ENCODE measurements at regions not wholly inside any gene's neighbourhood (a gene's known extent, or its start where the extent isn't known, plus 50 kb on each side); places are given as distances from the start of the nearest gene placed in this dataset.

DNA sequence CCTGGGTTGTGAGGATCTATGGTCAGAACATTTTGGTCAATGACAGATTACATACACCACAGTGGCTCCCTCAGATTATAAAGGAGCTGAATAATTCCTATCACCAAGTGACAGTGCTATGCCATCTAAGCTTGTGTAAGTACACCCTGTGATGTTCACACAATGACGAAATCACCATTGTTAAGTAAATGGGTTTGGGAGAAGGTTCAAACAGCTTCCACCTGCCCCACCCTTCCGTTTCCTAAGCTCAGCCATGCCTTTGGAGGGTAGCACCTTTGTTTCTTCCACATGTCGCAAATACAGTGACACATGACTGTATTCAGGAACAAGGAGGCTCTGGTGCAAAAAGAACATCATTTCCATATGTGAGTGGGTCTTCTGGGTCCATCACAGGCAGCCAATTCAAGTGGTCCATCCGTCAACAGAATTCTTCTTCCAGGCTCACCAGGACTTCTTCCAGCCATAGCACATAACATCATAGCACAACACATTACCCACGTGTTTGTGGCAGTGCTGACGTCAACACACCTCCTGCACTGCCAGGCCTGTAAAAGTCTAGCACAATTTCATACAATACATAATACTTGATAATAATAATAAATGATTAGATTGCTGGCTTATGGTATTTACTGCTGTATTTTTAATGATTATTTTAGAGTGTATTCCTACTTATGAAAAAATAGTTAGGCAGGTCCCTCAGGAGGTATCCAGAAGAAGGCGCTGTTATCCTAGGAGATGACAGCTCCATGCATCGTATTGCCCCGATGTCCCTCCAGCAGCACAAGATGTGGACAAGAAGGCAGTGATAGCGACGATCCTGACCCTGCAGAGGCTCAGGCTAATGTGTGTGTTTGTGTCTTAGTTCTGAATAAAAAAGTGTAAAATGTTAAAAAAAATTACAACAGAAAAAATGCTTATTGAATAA lies 264.8 kb downstream of the ANAPC1 start:
- CTCF ChIA-PET, result interaction anchor here (0.7 to 1.2 kb wide), 2 partner anchors 75 to 80 kb away, joined by 3 to 5 read pairs; no protein-coding TSS in a partner anchor
- peak overlapping the region; percentile 65 for H3K27ac Mint-ChIP-seq (ENCODE audit: low read depth, unreplicated experiment)

GRCh38 chr2:111620281-111620680 lies 263.7 kb downstream of the ANAPC1 start:
- Mint-ChIP-seq H3K27me3 (ENCODE audit: insufficient read depth, unreplicated experiment) (no peaks in the 10 kb centered on the region), H3K36me3 (ENCODE audit: insufficient read depth, unreplicated experiment) (peaks cover 7% of the 10 kb centered on the region), H3K4me3 (ENCODE audit: unreplicated experiment) (no peak overlapping the region), H3K27ac (ENCODE audit: low read depth, unreplicated experiment) (no peak overlapping the region), H3K9me3 (ENCODE audit: unreplicated experiment) (peaks cover 7% of the 10 kb centered on the region), H3K4me1 (ENCODE audit: insufficient read depth, unreplicated experiment) (peaks cover 51% of the 10 kb centered on the region)
- intact Hi-C loops (cut with micrococcal nuclease), result no loop called here
- POLR2A ChIA-PET, result interaction anchor here (1.1 kb wide), 1 partner anchor 40 kb away, joined by 3 read pairs; no protein-coding TSS in a partner anchor
- DNase-seq (ENCODE audit: unreplicated experiment), result no peak
- TF ChIP-seq CTCF (IDR thresholded peaks at IDR 0.05; ENCODE audit: unreplicated experiment), result no peak
- no TSS peak for BruUV-seq (replicated peaks)
- CTCF ChIA-PET, result interaction anchor here (0.6 to 0.7 kb wide), 2 partner anchors 72 to 74 kb away, joined by 3 read pairs; no protein-coding TSS in a partner anchor

More for the DNA sequence above, 264.8 kb downstream of the ANAPC1 start:
- intact Hi-C loops (cut with micrococcal nuclease), result no loop called here
- DNase-seq (ENCODE audit: unreplicated experiment), result peak; percentile 61
- no peak for TF ChIP-seq CTCF (IDR thresholded peaks at IDR 0.05; ENCODE audit: unreplicated experiment)
- Mint-ChIP-seq H3K27me3 (ENCODE audit: insufficient read depth, unreplicated experiment) (no peaks in the 10 kb centered on the region), H3K36me3 (ENCODE audit: insufficient read depth, unreplicated experiment) (peaks cover 7% of the 10 kb centered on the region), H3K9me3 (ENCODE audit: unreplicated experiment) (peaks cover 7% of the 10 kb centered on the region), H3K4me1 (ENCODE audit: insufficient read depth, unreplicated experiment) (peaks cover 43% of the 10 kb centered on the region), H3K4me3 (ENCODE audit: unreplicated experiment) (no peak overlapping the region)
- POLR2A ChIA-PET, result interaction anchor here (0.8 to 1.3 kb wide), 3 partner anchors 13 to 41 kb away, joined by 3 to 4 read pairs (median 3); no protein-coding TSS in a partner anchor
- BruUV-seq (replicated peaks), result no TSS peak

DNA sequence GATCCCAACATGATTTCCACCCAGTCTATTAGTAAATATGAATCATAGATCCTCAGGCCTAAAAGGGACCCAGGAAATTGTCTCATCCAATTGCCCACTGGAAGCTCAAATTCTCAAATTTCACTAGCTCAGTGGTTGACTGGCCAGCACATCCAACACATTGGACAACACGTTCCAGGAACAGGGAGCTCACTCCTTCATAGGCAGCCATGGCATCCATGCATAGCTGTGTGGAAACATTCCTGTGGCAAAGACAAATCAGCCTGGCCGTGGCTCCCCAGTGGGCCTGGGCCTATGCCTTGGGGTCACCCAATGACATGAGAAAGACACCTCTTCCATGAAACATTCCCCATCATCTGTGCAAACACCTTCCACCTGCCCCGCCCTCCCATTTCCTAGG lies 261.1 kb downstream of the ANAPC1 start:
- intact Hi-C loops (cut with micrococcal nuclease), result no loop called here
- TF ChIP-seq CTCF (IDR thresholded peaks at IDR 0.05; ENCODE audit: unreplicated experiment), result no peak
- Mint-ChIP-seq H3K4me3 (ENCODE audit: unreplicated experiment) (no peak overlapping the region), H3K27ac (ENCODE audit: low read depth, unreplicated experiment) (peak overlapping the region; percentile 61), H3K27me3 (ENCODE audit: insufficient read depth, unreplicated experiment) (no peaks in the 10 kb centered on the region), H3K4me1 (ENCODE audit: insufficient read depth, unreplicated experiment) (peaks cover 56% of the 10 kb centered on the region), H3K36me3 (ENCODE audit: insufficient read depth, unreplicated experiment) (peaks cover 7% of the 10 kb centered on the region), H3K9me3 (ENCODE audit: unreplicated experiment) (peaks cover 9% of the 10 kb centered on the region)
- ChIA-PET POLR2A (interaction anchor here (0.9 to 1.1 kb wide), 3 partner anchors 18 to 40 kb away, joined by 3 to 7 read pairs (median 3); no protein-coding TSS in a partner anchor), CTCF (no interaction called here)
- peak; percentile 74 for DNase-seq (ENCODE audit: unreplicated experiment)
- no TSS peak for BruUV-seq (replicated peaks)

GRCh38 chr2:111623380-111623779 lies 260.6 kb downstream of the ANAPC1 start:
- H3K4me3 Mint-ChIP-seq (ENCODE audit: unreplicated experiment), result no peak overlapping the region
- peaks cover 53% of the 10 kb centered on the region for H3K4me1 Mint-ChIP-seq (ENCODE audit: insufficient read depth, unreplicated experiment)
- no peak for TF ChIP-seq CTCF (IDR thresholded peaks at IDR 0.05; ENCODE audit: unreplicated experiment)
- CTCF ChIA-PET, result no interaction called here
- peaks cover 14% of the 10 kb centered on the region for H3K9me3 Mint-ChIP-seq (ENCODE audit: unreplicated experiment)
- no peak for DNase-seq (ENCODE audit: unreplicated experiment)
- H3K27ac Mint-ChIP-seq (ENCODE audit: low read depth, unreplicated experiment), result no peak overlapping the region
- H3K36me3 Mint-ChIP-seq (ENCODE audit: insufficient read depth, unreplicated experiment), result peaks cover 7% of the 10 kb centered on the region
- no peaks in the 10 kb centered on the region for H3K27me3 Mint-ChIP-seq (ENCODE audit: insufficient read depth, unreplicated experiment)
- POLR2A ChIA-PET, result interaction anchor here (0.9 to 1.1 kb wide), 3 partner anchors 17 to 39 kb away, joined by 3 to 7 read pairs (median 3); no protein-coding TSS in a partner anchor
- no TSS peak for BruUV-seq (replicated peaks)
- intact Hi-C loops (cut with micrococcal nuclease), result no loop called here

Measured in MCF 10A (cell line).